T-cell (primary cell): ENCODE measurements at regions not wholly inside any gene's neighbourhood (a gene's known extent, or its start where the extent isn't known, plus 50 kb on each side); places are given as distances from the start of the nearest gene placed in this dataset.

Experiments used
- ATAC-seq, 4 experiments: fragments of 200-7000 bp in 3 of 4; fragments of 150-1000 bp in 1 of 4; cut with Tn5 transposase; replicated peaks in 1 of 4; 1 replicate in 3 of 4; 2 replicates in 1 of 4; pipeline ENCODE4 v1.10.0; 2021; ENCODE audit warnings: moderate library complexity in 3 of 4, mild to moderate bottlenecking in 2 of 4, moderate number of reproducible peaks in 1 of 4
- CTCF ChIA-PET, 2 donors: fragments of 300-600 bp; sonication (Branson Sonifier 250); formaldehyde crosslinking; loops; one replicate each; lab custom pipeline; 2022; ENCODE audit warnings: antibody characterized with exemption in 2 of 2; lab: Charles Lee
- POLR2A ChIA-PET, 2 donors: fragments of 300-600 bp; sonication (Branson Sonifier 250); formaldehyde crosslinking; loops; one replicate each; lab custom pipeline; 2022; ENCODE audit warnings: antibody characterized with exemption in 2 of 2; lab: Charles Lee
- DNase-seq, 35 experiments: peaks; one replicate each; pipeline versions ENCODE4 v3.0.0 to v3.0.0-alpha.2; 2013 to 2023
- H3K27ac ChIP-seq: one replicate; pipeline ENCODE4 v1.5.1; 2013; ENCODE audit warnings: low read length
- H3K27me3 ChIP-seq, 2 experiments: replicated peaks in 1 of 2; 1 replicate in 1 of 2; 2 replicates in 1 of 2; pipeline versions ENCODE4 v1.6.1 to v1.7.0; 2013; ENCODE audit warnings: low read length in 1 of 2, mixed read lengths in 1 of 2; ENCODE audit not compliant: control insufficient read depth in 2 of 2, insufficient read depth in 2 of 2; ENCODE audit errors: extremely low read depth in 1 of 2
- H3K36me3 ChIP-seq, 2 donors: 1 replicate in 1 of 2; 2 replicates in 1 of 2; pipeline versions ENCODE4 v1.6.1 to v1.7.0; 2013; ENCODE audit warnings: low read length in 1 of 2; ENCODE audit not compliant: control insufficient read depth in 2 of 2, insufficient read depth in 1 of 2; ENCODE audit errors: extremely low read depth in 1 of 2
- H3K4me1 ChIP-seq, 2 experiments: 1 replicate in 1 of 2; 2 replicates in 1 of 2; pipeline versions ENCODE4 v1.6.1 to v1.7.0; 2013; ENCODE audit warnings: low read length in 2 of 2, mixed read lengths in 1 of 2; ENCODE audit not compliant: insufficient read depth in 2 of 2, control insufficient read depth in 1 of 2; ENCODE audit errors: extremely low read depth in 1 of 2
- H3K4me3 ChIP-seq, 2 donors: 1 replicate in 1 of 2; 2 replicates in 1 of 2; pipeline versions ENCODE4 v1.5.1 to v1.7.0; 2013; ENCODE audit warnings: mild to moderate bottlenecking in 2 of 2, low read length in 1 of 2, moderate library complexity in 1 of 2; ENCODE audit not compliant: control insufficient read depth in 1 of 2; ENCODE audit errors: extremely low read depth in 1 of 2
- H3K9me3 ChIP-seq: 2 replicates; pipeline ENCODE4 v1.7.0; 2013
- H3K27ac Mint-ChIP-seq, 2 donors: one replicate each; pipeline ENCODE4 v1.8.0; 2020 to 2021; ENCODE audit warnings: mild to moderate bottlenecking in 2 of 2, mixed read lengths in 2 of 2
- H3K27me3 Mint-ChIP-seq, 2 donors: one replicate each; pipeline ENCODE4 v1.8.0; 2021 to 2022; ENCODE audit warnings: mixed read lengths in 2 of 2
- H3K36me3 Mint-ChIP-seq: one replicate; pipeline ENCODE4 v1.8.0; 2021; ENCODE audit warnings: mixed read lengths
- H3K4me1 Mint-ChIP-seq, 3 donors: one replicate each; pipeline ENCODE4 v1.8.0; 2020 to 2022; ENCODE audit warnings: mixed read lengths in 3 of 3, mild to moderate bottlenecking in 1 of 3
- H3K4me3 Mint-ChIP-seq, 3 donors: one replicate each; pipeline ENCODE4 v1.8.0; 2020 to 2022; ENCODE audit warnings: mild to moderate bottlenecking in 3 of 3, mixed read lengths in 3 of 3, moderate library complexity in 3 of 3
- H3K9me3 Mint-ChIP-seq, 3 donors: one replicate each; pipeline ENCODE4 v1.8.0; 2020 to 2022; ENCODE audit warnings: mixed read lengths in 3 of 3
- WGBS: methylation state at CpG from one replicate; pipeline ENCODE4 v1.1.5; 2013; ENCODE audit warnings: missing lambda C conversion rate; ENCODE audit not compliant: insufficient coverage; 5-methylcytosine and 5-hydroxymethylcytosine counted together

DNA sequence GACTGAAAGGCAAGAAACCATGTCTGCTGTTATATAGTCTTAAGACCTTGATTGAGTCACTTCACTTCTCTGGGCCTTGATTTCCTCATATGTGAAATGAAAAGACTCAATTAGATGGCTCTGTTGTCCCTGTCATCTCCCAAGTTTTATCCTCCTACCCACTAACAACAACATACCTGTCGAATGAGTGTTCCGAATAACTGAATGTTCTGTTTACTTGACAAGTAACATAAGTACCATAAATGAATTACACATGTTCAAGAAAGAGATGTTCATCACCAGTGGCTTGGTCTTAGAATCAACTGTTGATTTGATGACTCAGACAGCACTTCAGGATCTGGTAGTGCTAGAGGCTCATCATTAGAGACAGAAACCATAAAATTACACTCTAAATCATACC, 311.7 kb downstream of the VPS13C start:
- Histone ChIP-seq H3K36me3 (no peaks in the 10 kb centered on the region), H3K27ac (no peak overlapping the region), H3K4me3 (no peak overlapping the region), H3K9me3 (no peaks in the 10 kb centered on the region), H3K4me1 (no peaks in the 10 kb centered on the region), H3K27me3 (peaks cover 0 to 6% of the 10 kb centered on the region in 2 experiments)
- POLR2A ChIA-PET, result no interaction called here
- WGBS, result no CpG with 5 or more reads among the region's 2 CpGs
- H3K4me1 Mint-ChIP-seq, result no peaks in the 10 kb centered on the region
- no peaks in the 10 kb centered on the region for H3K36me3 Mint-ChIP-seq
- H3K9me3 Mint-ChIP-seq, result no peaks in the 10 kb centered on the region
- H3K27ac Mint-ChIP-seq, result no peak overlapping the region
- CTCF ChIA-PET, result no interaction called here
- peaks cover 18 to 24% of the 10 kb centered on the region in 2 donors for H3K27me3 Mint-ChIP-seq
- ATAC-seq (no peak), DNase-seq (no peak)
- no peak overlapping the region for H3K4me3 Mint-ChIP-seq

DNA sequence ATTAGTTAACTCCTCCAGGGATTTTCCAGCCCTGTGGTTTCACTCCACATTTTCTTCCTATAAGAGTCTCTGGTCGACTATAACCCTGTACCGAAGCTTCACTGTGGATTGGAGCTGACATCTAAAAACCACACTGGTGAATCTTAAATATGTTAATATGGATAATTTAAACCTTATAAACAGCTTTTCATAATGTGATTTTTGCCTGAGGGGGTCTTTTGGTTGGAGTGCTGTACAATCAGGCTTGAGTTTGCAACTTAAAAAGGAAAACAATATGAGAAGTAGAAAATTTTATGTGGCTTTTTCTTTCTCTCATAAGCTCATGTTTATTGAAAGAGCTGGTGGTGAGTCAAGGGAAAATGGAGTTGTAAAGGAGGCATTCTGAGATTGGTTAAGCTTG, 313.7 kb downstream of the VPS13C start:
- ChIA-PET POLR2A (no interaction called here), CTCF (interaction anchor here in 1 of 2 donors (0.6 kb wide), 2 partner anchors 10 to 666 kb away, joined by 3 to 4 read pairs; no protein-coding TSS in a partner anchor)
- ATAC-seq, result no peak
- Histone ChIP-seq H3K36me3 (no peaks in the 10 kb centered on the region), H3K27me3 (peaks cover 0 to 15% of the 10 kb centered on the region in 2 experiments), H3K4me3 (no peak overlapping the region), H3K4me1 (no peaks in the 10 kb centered on the region), H3K9me3 (no peaks in the 10 kb centered on the region), H3K27ac (no peak overlapping the region)
- Mint-ChIP-seq H3K27me3 (peaks cover 24 to 28% of the 10 kb centered on the region in 2 donors), H3K4me3 (no peak overlapping the region), H3K27ac (no peak overlapping the region), H3K4me1 (no peaks in the 10 kb centered on the region), H3K9me3 (no peaks in the 10 kb centered on the region), H3K36me3 (no peaks in the 10 kb centered on the region)
- DNase-seq, result no peak
- WGBS, result no CpG with 5 or more reads among the region's 2 CpGs

- no peaks in the 10 kb centered on the region for H3K9me3 Mint-ChIP-seq
- H3K27ac Mint-ChIP-seq, result no peak overlapping the region
- ChIA-PET POLR2A (no interaction called here), CTCF (no interaction called here)
- WGBS, result 80% methylated on average over 1 of the region's 3 CpGs
- no peak overlapping the region for H3K4me3 Mint-ChIP-seq
- DNase-seq (no peak), ATAC-seq (no peak)
- Histone ChIP-seq H3K4me1 (no peaks in the 10 kb centered on the region), H3K36me3 (no peaks in the 10 kb centered on the region), H3K27me3 (peaks cover 0 to 10% of the 10 kb centered on the region in 2 experiments), H3K9me3 (no peaks in the 10 kb centered on the region), H3K4me3 (no peak overlapping the region), H3K27ac (no peak overlapping the region)
- no peaks in the 10 kb centered on the region for H3K36me3 Mint-ChIP-seq
- H3K27me3 Mint-ChIP-seq, result peaks cover 21 to 22% of the 10 kb centered on the region in 2 donors
- no peaks in the 10 kb centered on the region for H3K4me1 Mint-ChIP-seq
Measured at GRCh38 chr15:61743345-61743909, 316.8 kb downstream of the VPS13C start.

DNA sequence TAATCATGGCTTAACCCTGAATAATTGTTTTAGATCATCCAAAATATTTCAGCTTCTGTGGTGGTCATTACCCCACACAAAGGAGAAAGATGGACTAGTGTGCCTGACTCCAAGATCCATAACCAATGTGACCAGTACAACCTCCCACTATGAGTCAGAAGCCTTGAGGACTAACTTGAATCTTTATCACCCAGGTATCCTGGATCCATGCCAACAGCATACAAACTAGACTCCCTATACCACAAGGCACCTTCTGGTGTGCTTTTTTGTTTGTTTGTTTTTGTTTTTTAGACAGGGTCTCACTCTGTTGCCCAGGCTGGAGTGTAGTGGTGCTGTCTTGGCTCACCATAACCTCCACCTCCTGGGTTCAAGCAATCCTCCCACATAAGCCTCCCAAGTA, 317.7 kb downstream of the VPS13C start:
- H3K4me3 Mint-ChIP-seq, result no peak overlapping the region
- Histone ChIP-seq H3K9me3 (no peaks in the 10 kb centered on the region), H3K4me3 (no peak overlapping the region), H3K36me3 (no peaks in the 10 kb centered on the region), H3K4me1 (no peaks in the 10 kb centered on the region), H3K27me3 (peaks cover 0 to 10% of the 10 kb centered on the region in 2 experiments), H3K27ac (no peak overlapping the region)
- POLR2A ChIA-PET, result no interaction called here
- H3K36me3 Mint-ChIP-seq, result no peaks in the 10 kb centered on the region
- H3K9me3 Mint-ChIP-seq, result no peaks in the 10 kb centered on the region
- no peak overlapping the region for H3K27ac Mint-ChIP-seq
- no peaks in the 10 kb centered on the region for H3K4me1 Mint-ChIP-seq
- no peak for DNase-seq
- ATAC-seq, result no peak
- CTCF ChIA-PET, result no interaction called here
- H3K27me3 Mint-ChIP-seq, result peaks cover 20 to 21% of the 10 kb centered on the region in 2 donors

DNA sequence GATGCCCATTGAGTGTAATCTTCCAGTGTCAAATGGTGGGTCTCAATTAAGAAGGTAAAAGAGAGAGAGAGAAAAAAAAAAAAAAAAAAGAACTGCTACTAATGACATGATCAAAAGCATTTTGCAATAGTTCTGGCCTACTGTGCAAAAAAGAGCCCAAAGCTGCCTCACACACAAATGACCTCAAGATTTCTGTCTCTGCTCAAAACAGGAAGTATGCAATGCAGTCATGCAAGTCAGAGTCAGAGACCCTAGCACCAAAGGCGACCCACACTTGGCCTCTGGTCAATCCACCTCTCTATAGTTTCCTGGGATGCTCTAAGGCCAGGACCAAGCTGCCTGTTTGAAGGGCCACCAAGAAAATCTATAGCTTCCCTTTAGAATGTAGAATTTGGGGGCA, 323.5 kb downstream of the VPS13C start:
- DNase-seq (no peak), ATAC-seq (no peak)
- no peak overlapping the region for H3K27ac Mint-ChIP-seq
- ChIA-PET CTCF (interaction anchor here in 1 of 2 donors (0.6 kb wide), 1 partner anchor 9 kb away, joined by 4 read pairs; no protein-coding TSS in a partner anchor), POLR2A (interaction anchor here in 1 of 2 donors (0.5 kb wide), 1 partner anchor 793 kb away, joined by 4 read pairs; no protein-coding TSS in a partner anchor)
- no CpG with 5 or more reads among the region's 1 CpG for WGBS
- H3K4me3 Mint-ChIP-seq, result no peak overlapping the region
- Histone ChIP-seq H3K27me3 (peaks cover 0 to 6% of the 10 kb centered on the region in 2 experiments), H3K4me1 (no peaks in the 10 kb centered on the region), H3K36me3 (no peaks in the 10 kb centered on the region), H3K27ac (no peak overlapping the region), H3K9me3 (no peaks in the 10 kb centered on the region), H3K4me3 (no peak overlapping the region)
- no peaks in the 10 kb centered on the region for H3K9me3 Mint-ChIP-seq
- no peaks in the 10 kb centered on the region for H3K36me3 Mint-ChIP-seq
- H3K4me1 Mint-ChIP-seq, result no peaks in the 10 kb centered on the region
- H3K27me3 Mint-ChIP-seq, result peaks cover 0 to 10% of the 10 kb centered on the region in 2 donors

DNA sequence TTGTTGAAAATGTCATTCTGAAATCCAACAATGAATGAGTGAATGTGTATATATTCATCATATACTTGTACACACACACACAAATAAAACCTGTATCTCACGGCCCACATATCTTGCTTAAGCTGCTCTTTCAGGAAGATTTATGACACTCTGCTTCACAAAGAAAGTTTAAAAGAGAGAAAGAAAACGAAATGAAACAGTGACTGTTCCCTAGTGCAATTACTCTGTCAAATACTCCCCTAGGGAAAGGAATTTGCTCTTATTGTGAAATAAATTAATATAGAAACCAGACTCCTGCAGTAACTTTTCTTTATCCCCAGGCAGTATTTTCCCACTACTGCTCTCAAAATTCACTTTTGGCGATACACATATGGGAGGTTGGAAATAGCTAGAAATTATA, 329.1 kb downstream of the VPS13C start:
- no peak for ATAC-seq
- ChIA-PET POLR2A (no interaction called here), CTCF (no interaction called here)
- WGBS, result no CpG with 5 or more reads among the region's 3 CpGs
- Mint-ChIP-seq H3K4me1 (no peaks in the 10 kb centered on the region), H3K27me3 (peaks cover 8 to 30% of the 10 kb centered on the region in 2 donors), H3K9me3 (no peaks in the 10 kb centered on the region), H3K36me3 (no peaks in the 10 kb centered on the region), H3K4me3 (no peak overlapping the region), H3K27ac (no peak overlapping the region)
- Histone ChIP-seq H3K9me3 (no peaks in the 10 kb centered on the region), H3K4me3 (no peak overlapping the region), H3K36me3 (no peaks in the 10 kb centered on the region), H3K27ac (no peak overlapping the region), H3K27me3 (peaks cover 0 to 6% of the 10 kb centered on the region in 2 experiments), H3K4me1 (no peaks in the 10 kb centered on the region)
- DNase-seq, result no peak
